Adrenal gland (tissue), 9 donors: ENCODE measurements at regions not wholly inside any gene's neighbourhood (a gene's known extent, or its start where the extent isn't known, plus 50 kb on each side); places are given as distances from the start of the nearest gene placed in this dataset.

Experiments
- DNase-seq, 7 donors: peaks; one replicate each; pipeline ENCODE4 v3.0.0-alpha.2; 2019 to 2020
- H3K27ac ChIP-seq, 5 donors: fragments of 200-600 bp; sonication (generic) in 4 of 5; 1 replicate in 3 of 5; 2 replicates in 2 of 5; pipeline versions ENCODE4 v1.5.1 to v1.8.0; 2016 to 2020; ENCODE audit warnings: mild to moderate bottlenecking in 1 of 5
- H3K27me3 ChIP-seq: fragments of 200-600 bp; 2 replicates; pipeline ENCODE4 v1.8.0; 2021
- H3K36me3 ChIP-seq, 2 donors: fragments of 200-600 bp; replicated peaks in 1 of 2; 1 replicate in 1 of 2; 2 replicates in 1 of 2; pipeline versions ENCODE4 v1.5.1 to v1.8.0; 2018 to 2022
- H3K4me1 ChIP-seq, 2 donors: fragments of 200-600 bp; replicated peaks in 1 of 2; 1 replicate in 1 of 2; 2 replicates in 1 of 2; pipeline versions ENCODE4 v1.5.1 to v1.8.0; 2018 to 2021
- H3K4me3 ChIP-seq, 4 donors: fragments of 200-600 bp; sonication (generic) in 3 of 4; one replicate each; pipeline ENCODE4 v1.5.1; 2016 to 2018
- H3K9me3 ChIP-seq, 3 donors: fragments of 200-600 bp; sonication (generic) in 1 of 3; replicated peaks in 1 of 3; 1 replicate in 2 of 3; 2 replicates in 1 of 3; pipeline versions ENCODE4 v1.5.1 to v1.8.0; 2016 to 2021
- CTCF ChIP-seq, 6 experiments: fragments of 450-650 bp in 4 of 6; fragments of 200-600 bp in 2 of 6; sonication (generic) in 1 of 6; IDR thresholded peaks; 1 replicate in 5 of 6; 2 replicates in 1 of 6; pipeline versions ENCODE4 v1.5.1 to v1.8.0; 2016 to 2021; ENCODE audit warnings: antibody characterized with exemption in 6 of 6, mild to moderate bottlenecking in 2 of 6, moderate library complexity in 1 of 6
- POLR2A ChIP-seq, 2 donors: fragments of 450-650 bp; IDR thresholded peaks; one replicate each; pipeline ENCODE4 v1.6.1; 2017; ENCODE audit warnings: antibody characterized with exemption in 2 of 2, mild to moderate bottlenecking in 2 of 2, moderate library complexity in 1 of 2
- WGBS, 4 donors: extraction: QIAGEN DNeasy Blood & Tissue Kit in 2 of 4; methylation state at CpG; one replicate each; pipeline versions ENCODE4 v1.1.5 to v1.1.7; 2013 to 2017; 5-methylcytosine and 5-hydroxymethylcytosine counted together
- intact Hi-C, 2 donors: fragments of 100-400 bp; cut with DNase I; formaldehyde crosslinking; loops; one replicate each; pipeline versions ENCODE4 v1.14.1 to v1.15.0; 2022 to 2023
- donor health status: healthy with polysubstance abuse.
- donor health status: Bipolar disorder and iron deficiency.
- donor health status: DM: yes; HTN: yes; CAD: no.
- donor health status: DM: no; HTN: no; CAD: no.
- donor health status: DM: no; HTN: no; CAD: no.

GRCh38 chr2:195458936-195459335 lies 198.1 kb upstream of the SLC39A10 start:
- no peak overlapping the region for H3K27ac ChIP-seq
- WGBS, 4 donors: 86 to 91% (median 88%) methylated on average over 2 of the region's 2 CpGs
- H3K4me1 ChIP-seq: no peaks in the 10 kb centered on the region
- no peaks in the 10 kb centered on the region for H3K9me3 ChIP-seq
- intact Hi-C loops: no loop called here
- no peaks in the 10 kb centered on the region for H3K27me3 ChIP-seq
- H3K4me3 ChIP-seq: no peak overlapping the region
- no peak for DNase-seq
- TF ChIP-seq CTCF (IDR thresholded peaks at IDR 0.05) (no peak), POLR2A (IDR thresholded peaks at IDR 0.05) (no peak)
- no peaks in the 10 kb centered on the region for H3K36me3 ChIP-seq

GRCh38 chr2:195457873-195458272 lies 199.2 kb upstream of the SLC39A10 start:
- no peak for TF ChIP-seq POLR2A (IDR thresholded peaks at IDR 0.05)
- no peak for TF ChIP-seq CTCF (IDR thresholded peaks at IDR 0.05)

GRCh38 chr2:195456771-195457170 lies 200.3 kb upstream of the SLC39A10 start:
- no peaks in the 10 kb centered on the region for H3K9me3 ChIP-seq
- H3K4me3 ChIP-seq: no peak overlapping the region
- intact Hi-C loops: no loop called here
- no peak overlapping the region for H3K27ac ChIP-seq
- H3K4me1 ChIP-seq: no peaks in the 10 kb centered on the region
- no peak for DNase-seq
- whole genome bisulfite sequencing, 4 donors: 56 to 67% (median 62%) methylated on average over 2 of the region's 2 CpGs
- no peaks in the 10 kb centered on the region for H3K27me3 ChIP-seq
- TF ChIP-seq CTCF (IDR thresholded peaks at IDR 0.05) (no peak), POLR2A (IDR thresholded peaks at IDR 0.05) (no peak)
- H3K36me3 ChIP-seq: no peaks in the 10 kb centered on the region

More at GRCh38 chr2:195457873-195458272, 199.2 kb upstream of the SLC39A10 start:
- intact Hi-C loops: no loop called here
- Histone ChIP-seq H3K36me3 (no peaks in the 10 kb centered on the region), H3K27me3 (no peaks in the 10 kb centered on the region), H3K4me1 (no peaks in the 10 kb centered on the region), H3K4me3 (peak overlapping the region in 1 of 4 donors; percentile 8), H3K9me3 (no peaks in the 10 kb centered on the region), H3K27ac (no peak overlapping the region)
- no peak for DNase-seq

DNA sequence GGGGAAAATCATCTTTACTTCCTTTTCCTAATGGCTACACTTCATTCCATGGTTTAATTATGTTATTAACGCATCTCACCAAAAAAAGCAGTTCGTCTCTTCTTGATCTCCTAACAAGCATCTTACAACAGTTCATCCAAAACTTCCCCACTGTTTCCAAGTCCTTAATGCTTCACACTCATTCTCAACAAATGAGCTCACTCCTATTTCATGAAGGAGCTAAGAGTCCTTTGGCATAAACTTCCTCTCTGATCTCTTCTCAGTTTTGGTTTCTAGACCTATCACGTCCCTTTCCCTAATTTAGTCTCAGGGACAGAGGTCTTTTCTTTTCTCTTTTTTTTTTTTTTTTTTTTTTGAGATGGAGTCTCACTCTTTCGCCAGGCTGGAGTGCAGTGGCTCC lies 205.9 kb upstream of the SLC39A10 start:
- Histone ChIP-seq H3K9me3 (no peaks in the 10 kb centered on the region), H3K36me3 (no peaks in the 10 kb centered on the region), H3K27ac (no peak overlapping the region), H3K27me3 (no peaks in the 10 kb centered on the region), H3K4me3 (no peak overlapping the region), H3K4me1 (no peaks in the 10 kb centered on the region)
- no peak for TF ChIP-seq CTCF (IDR thresholded peaks at IDR 0.05)
- 78 to 87% (median 85%) methylated on average over 4 of the region's 4 CpGs for WGBS, 4 donors
- DNase-seq: no peak
- intact Hi-C loops: no loop called here
